ENCODE measurements at regions not wholly inside any gene's neighbourhood (a gene's known extent, or its start where the extent isn't known, plus 50 kb on each side); places are given as distances from the start of the nearest gene placed in this dataset.
"Not testable (repeated sequence)": the region's sequence is repeated elsewhere in the genome, so short reads cannot be mapped to it uniquely, and the experiment has no call there.

- DNase-seq, result not testable (repeated sequence)
Observed at GRCh38 chr1:83343767-83344166, 655.2 kb downstream of the TTLL7 start.

GRCh38 chr1:83342995-83343394 is 655.9 kb downstream of the TTLL7 start:
- not testable (repeated sequence) for DNase-seq

GRCh38 chr1:83332308-83332707 is 666.6 kb downstream of the TTLL7 start:
- DNase-seq, result not testable (repeated sequence)

- DNase-seq, result no peak
Observed at GRCh38 chr1:83318366-83318765, 680.6 kb downstream of the TTLL7 start.

- DNase-seq, result not testable (repeated sequence)
Observed at GRCh38 chr1:83315446-83315845, 683.5 kb downstream of the TTLL7 start.

GRCh38 chr1:83310161-83310560 is 688.8 kb downstream of the TTLL7 start:
- DNase-seq, result not testable (repeated sequence)

GRCh38 chr1:83309035-83309434 is 689.9 kb downstream of the TTLL7 start:
- DNase-seq, result not testable (repeated sequence)

GRCh38 chr1:83306811-83307210 is 692.1 kb downstream of the TTLL7 start:
- DNase-seq, result not testable (repeated sequence)

GRCh38 chr1:83295594-83295993 is 703.3 kb downstream of the TTLL7 start:
- not testable (repeated sequence) for DNase-seq

- not testable (repeated sequence) for DNase-seq
Observed at GRCh38 chr1:83287391-83287790, 711.5 kb downstream of the TTLL7 start.

GRCh38 chr1:83274656-83275055 is 724.3 kb downstream of the TTLL7 start:
- DNase-seq, result not testable (repeated sequence)

- not testable (repeated sequence) for DNase-seq
Observed at GRCh38 chr1:83272484-83272883, 726.4 kb downstream of the TTLL7 start.

GRCh38 chr1:83271834-83272233 is 727.1 kb downstream of the TTLL7 start:
- DNase-seq, result not testable (repeated sequence)

- not testable (repeated sequence) for DNase-seq
Observed at GRCh38 chr1:83270801-83271200, 728.1 kb downstream of the TTLL7 start.

GRCh38 chr1:83263808-83264207 is 735.1 kb downstream of the TTLL7 start:
- DNase-seq, result not testable (repeated sequence)

- not testable (repeated sequence) for DNase-seq
Observed at GRCh38 chr1:83251687-83252086, 747.2 kb downstream of the TTLL7 start.

GRCh38 chr1:83246780-83247179 is 752.2 kb downstream of the TTLL7 start:
- not testable (repeated sequence) for DNase-seq

GRCh38 chr1:83244832-83245231 is 754.1 kb downstream of the TTLL7 start:
- DNase-seq, result not testable (repeated sequence)

- DNase-seq, result not testable (repeated sequence)
Observed at GRCh38 chr1:83239568-83239967, 759.4 kb downstream of the TTLL7 start.

- DNase-seq, result not testable (repeated sequence)
Observed at GRCh38 chr1:83238654-83239053, 760.3 kb downstream of the TTLL7 start.

- DNase-seq, result not testable (repeated sequence)
Observed at GRCh38 chr1:83219788-83220187, 779.1 kb downstream of the TTLL7 start.

GRCh38 chr1:83218036-83218716 is 780.8 kb downstream of the TTLL7 start:
- not testable (repeated sequence) for DNase-seq

GRCh38 chr1:83214317-83214716 is 784.6 kb downstream of the TTLL7 start:
- not testable (repeated sequence) for DNase-seq

GRCh38 chr1:83213648-83214047 is 785.3 kb downstream of the TTLL7 start:
- DNase-seq, result not testable (repeated sequence)

- DNase-seq, result not testable (repeated sequence)
Observed at GRCh38 chr1:83212033-83212432, 786.9 kb downstream of the TTLL7 start.
